Glutamatergic neuron (in vitro differentiated cells): ENCODE measurements at regions not wholly inside any gene's neighbourhood (a gene's known extent, or its start where the extent isn't known, plus 50 kb on each side); places are given as distances from the start of the nearest gene placed in this dataset.

Experiments
- DNase-seq: peaks from one replicate; pipeline ENCODE4 v3.0.0; 2022
- H3K27ac Mint-ChIP-seq: one replicate; pipeline ENCODE4 v1.8.0; 2020; ENCODE audit warnings: mild to moderate bottlenecking, mixed read lengths, inconsistent platforms; ENCODE audit not compliant: unreplicated experiment
- H3K27me3 Mint-ChIP-seq: one replicate; pipeline ENCODE4 v1.8.0; 2020; ENCODE audit warnings: mild to moderate bottlenecking, moderate library complexity, mixed read lengths, inconsistent platforms; ENCODE audit not compliant: unreplicated experiment
- H3K36me3 Mint-ChIP-seq: one replicate; pipeline ENCODE4 v1.8.0; 2020; ENCODE audit warnings: mild to moderate bottlenecking, mixed read lengths, inconsistent platforms; ENCODE audit not compliant: unreplicated experiment
- H3K4me1 Mint-ChIP-seq: one replicate; pipeline ENCODE4 v1.8.0; 2020; ENCODE audit warnings: mild to moderate bottlenecking, low read depth, mixed read lengths, inconsistent platforms; ENCODE audit not compliant: unreplicated experiment
- H3K4me3 Mint-ChIP-seq: one replicate; pipeline ENCODE4 v1.8.0; 2020; ENCODE audit warnings: mild to moderate bottlenecking, mixed read lengths, inconsistent platforms; ENCODE audit not compliant: unreplicated experiment
- H3K9me3 Mint-ChIP-seq: one replicate; pipeline ENCODE4 v1.8.0; 2020; ENCODE audit warnings: mild to moderate bottlenecking, moderate library complexity, mixed read lengths, inconsistent platforms; ENCODE audit not compliant: unreplicated experiment
- CTCF ChIP-seq: fragments of 200-600 bp; sonication (generic); IDR thresholded peaks from one replicate; pipeline ENCODE4 v1.5.0; 2021; ENCODE audit not compliant: partially characterized antibody, unreplicated experiment

GRCh38 chr2:18855027-18855426 lies 265.7 kb upstream of the NT5C1B start:
- no peak for DNase-seq
- no peak overlapping the region for H3K4me3 Mint-ChIP-seq
- TF ChIP-seq CTCF, result peak; percentile 75
- H3K27ac Mint-ChIP-seq, result no peak overlapping the region
- no peaks in the 10 kb centered on the region for H3K36me3 Mint-ChIP-seq
- peaks cover 5% of the 10 kb centered on the region for H3K27me3 Mint-ChIP-seq
- peaks cover 13% of the 10 kb centered on the region for H3K4me1 Mint-ChIP-seq
- peaks cover 6% of the 10 kb centered on the region for H3K9me3 Mint-ChIP-seq

- Mint-ChIP-seq H3K4me3 (no peak overlapping the region), H3K27me3 (no peaks in the 10 kb centered on the region), H3K36me3 (no peaks in the 10 kb centered on the region), H3K27ac (no peak overlapping the region), H3K4me1 (peaks cover 7% of the 10 kb centered on the region), H3K9me3 (no peaks in the 10 kb centered on the region)
- no peak for TF ChIP-seq CTCF
- no peak for DNase-seq
Measured at GRCh38 chr2:18849841-18850578, 260.6 kb upstream of the NT5C1B start.

GRCh38 chr2:18848646-18849045 lies 259.3 kb upstream of the NT5C1B start:
- Mint-ChIP-seq H3K4me1 (peaks cover 3% of the 10 kb centered on the region), H3K27me3 (no peaks in the 10 kb centered on the region), H3K27ac (no peak overlapping the region), H3K9me3 (no peaks in the 10 kb centered on the region), H3K4me3 (no peak overlapping the region), H3K36me3 (no peaks in the 10 kb centered on the region)
- TF ChIP-seq CTCF, result no peak
- no peak for DNase-seq

- no peak for TF ChIP-seq CTCF
- H3K4me3 Mint-ChIP-seq, result no peak overlapping the region
- no peaks in the 10 kb centered on the region for H3K9me3 Mint-ChIP-seq
- H3K27ac Mint-ChIP-seq, result no peak overlapping the region
- H3K4me1 Mint-ChIP-seq, result no peaks in the 10 kb centered on the region
- H3K27me3 Mint-ChIP-seq, result no peaks in the 10 kb centered on the region
- no peaks in the 10 kb centered on the region for H3K36me3 Mint-ChIP-seq
- DNase-seq, result no peak
Measured at GRCh38 chr2:18845854-18846445, 256.6 kb upstream of the NT5C1B start.

- Mint-ChIP-seq H3K4me3 (no peak overlapping the region), H3K4me1 (no peaks in the 10 kb centered on the region), H3K9me3 (no peaks in the 10 kb centered on the region), H3K27me3 (no peaks in the 10 kb centered on the region), H3K27ac (no peak overlapping the region), H3K36me3 (no peaks in the 10 kb centered on the region)
- DNase-seq, result no peak
- no peak for TF ChIP-seq CTCF
Measured at GRCh38 chr2:18842836-18843235, 253.5 kb upstream of the NT5C1B start.
